ENCODE measurements at regions not wholly inside any gene's neighbourhood (a gene's known extent, or its start where the extent isn't known, plus 50 kb on each side); places are given as distances from the start of the nearest gene placed in this dataset.

DNA sequence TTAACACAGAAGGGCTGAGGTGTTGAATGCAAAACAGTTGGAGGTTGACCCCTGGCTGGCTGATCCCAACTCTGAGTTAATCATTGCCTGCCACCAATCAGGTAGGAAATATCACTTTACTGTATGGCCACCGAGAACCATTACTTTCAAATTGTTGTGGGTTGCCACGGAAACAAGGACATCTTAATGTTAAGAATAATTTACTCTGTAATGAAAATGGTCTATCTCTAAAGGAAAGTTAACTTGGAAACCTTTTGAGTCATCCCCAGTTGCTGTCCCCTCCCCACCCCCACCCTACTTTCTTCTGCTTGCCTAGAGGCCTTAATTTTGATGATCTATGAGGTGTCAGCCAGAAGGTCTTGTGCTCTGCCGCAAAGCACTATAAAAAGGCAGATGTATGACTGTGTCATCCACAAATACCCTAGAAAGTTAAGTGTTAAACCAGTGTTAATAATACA, 78.7 kb upstream of the SNRK start:
- peak; percentile 35 for DNase-seq

DNA sequence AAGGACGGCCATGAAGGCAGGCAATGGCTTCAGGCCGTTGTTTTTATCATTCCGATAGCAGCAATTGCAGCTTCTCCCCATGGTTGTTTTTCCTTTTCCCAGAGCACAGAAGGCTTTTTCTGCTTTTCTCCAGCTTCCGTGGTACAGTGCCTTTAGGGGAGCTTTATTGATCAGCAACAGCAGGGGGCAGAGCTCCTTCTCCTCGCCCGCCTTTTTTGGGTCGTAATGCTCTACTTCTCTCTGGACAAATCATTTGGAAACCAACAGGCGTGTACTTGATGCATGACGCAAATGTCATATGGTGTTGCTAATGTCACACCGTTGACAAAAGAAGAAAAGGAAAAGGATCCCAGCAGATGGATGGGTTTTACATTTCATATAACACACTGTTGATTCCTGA, 79.7 kb upstream of the SNRK start:
- no peak for DNase-seq

DNA sequence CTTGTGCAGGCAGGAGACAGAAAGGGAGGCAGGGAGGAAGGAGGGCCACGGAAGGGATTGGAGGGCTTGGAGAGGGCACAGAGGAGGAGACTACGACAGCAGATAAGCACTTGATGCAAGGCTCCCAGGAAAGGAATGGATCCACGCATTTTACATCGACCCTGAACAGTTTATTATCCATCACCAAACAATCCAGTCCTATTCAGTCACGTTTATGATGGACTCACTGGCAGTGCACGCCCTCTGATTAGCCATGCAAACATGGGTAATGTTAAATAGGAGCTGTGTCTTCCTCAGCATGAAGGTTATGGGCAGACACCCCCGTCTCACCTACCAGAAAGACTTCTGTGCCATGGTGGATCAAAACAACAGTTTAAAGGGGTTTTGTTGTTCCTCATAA, 80.2 kb upstream of the SNRK start:
- DNase-seq, result no peak

DNA sequence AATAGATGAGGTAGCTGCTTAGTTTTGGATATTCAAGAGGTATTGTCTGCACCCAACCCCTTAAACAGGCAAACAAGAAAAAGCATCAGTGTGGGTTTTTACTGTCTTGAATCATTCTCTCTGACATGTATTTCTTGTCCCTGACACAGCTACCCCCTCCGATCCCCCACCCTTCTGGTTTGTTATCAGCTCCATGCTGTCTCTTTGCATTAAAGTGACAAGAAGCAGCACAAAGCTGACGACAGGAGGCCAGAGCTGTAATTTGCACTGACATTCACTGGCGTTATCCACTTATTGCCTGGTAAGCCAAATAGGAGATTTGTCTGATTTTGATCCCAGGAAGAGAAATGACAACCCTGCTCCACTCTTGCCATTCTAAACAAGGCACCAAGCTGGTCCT, 83.3 kb upstream of the SNRK start:
- no peak for DNase-seq

DNA sequence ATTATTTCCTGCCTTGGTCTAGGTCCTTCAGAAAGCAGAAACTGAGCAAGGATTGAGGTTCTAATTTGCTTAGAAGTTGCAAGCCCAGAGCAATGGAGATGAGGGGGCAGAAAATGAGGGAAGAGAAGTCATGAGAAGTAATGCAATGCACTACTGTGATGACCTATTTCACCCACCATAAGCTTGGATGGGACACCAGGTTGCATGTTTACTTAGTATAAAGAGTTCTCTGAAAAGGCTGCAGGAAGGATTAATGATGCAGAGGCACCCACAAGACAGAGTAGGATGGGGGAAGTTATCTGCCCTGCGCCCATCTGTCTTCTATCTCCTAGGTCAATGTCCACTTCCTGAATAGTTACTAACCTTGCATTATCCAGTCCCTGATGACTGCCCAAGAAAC, 84.8 kb upstream of the SNRK start:
- no peak for DNase-seq

DNA sequence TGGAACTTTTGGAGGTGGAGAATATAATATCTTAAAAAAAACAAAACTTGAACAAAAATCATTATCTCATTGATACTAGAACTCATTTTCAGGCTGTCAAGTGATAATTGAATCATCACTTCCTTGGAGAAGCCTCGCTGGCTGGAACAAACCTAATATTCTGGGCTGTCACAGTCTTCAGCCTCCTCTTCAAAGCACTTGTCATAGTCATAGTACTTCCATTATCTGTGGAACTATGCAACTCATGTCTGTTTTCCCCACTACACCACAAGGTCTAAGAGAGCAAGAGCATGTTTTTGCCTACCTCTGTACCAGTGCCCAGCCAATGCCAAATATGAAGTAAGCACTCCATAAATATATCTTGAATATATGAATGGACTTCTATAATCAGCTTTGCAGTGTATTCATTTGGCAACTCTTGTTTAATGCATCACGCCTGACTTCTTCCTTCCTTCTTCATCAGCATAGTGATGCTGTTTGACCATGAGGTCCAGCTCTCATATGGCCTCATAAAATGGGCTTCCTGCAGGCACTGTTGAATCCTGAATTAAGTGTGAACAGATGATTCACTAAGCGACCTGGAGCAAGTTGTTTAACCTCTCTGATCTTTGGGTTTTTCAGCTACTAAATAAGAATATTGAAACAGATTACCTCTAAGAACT, 86.6 kb upstream of the SNRK start:
- DNase-seq, result no peak

DNA sequence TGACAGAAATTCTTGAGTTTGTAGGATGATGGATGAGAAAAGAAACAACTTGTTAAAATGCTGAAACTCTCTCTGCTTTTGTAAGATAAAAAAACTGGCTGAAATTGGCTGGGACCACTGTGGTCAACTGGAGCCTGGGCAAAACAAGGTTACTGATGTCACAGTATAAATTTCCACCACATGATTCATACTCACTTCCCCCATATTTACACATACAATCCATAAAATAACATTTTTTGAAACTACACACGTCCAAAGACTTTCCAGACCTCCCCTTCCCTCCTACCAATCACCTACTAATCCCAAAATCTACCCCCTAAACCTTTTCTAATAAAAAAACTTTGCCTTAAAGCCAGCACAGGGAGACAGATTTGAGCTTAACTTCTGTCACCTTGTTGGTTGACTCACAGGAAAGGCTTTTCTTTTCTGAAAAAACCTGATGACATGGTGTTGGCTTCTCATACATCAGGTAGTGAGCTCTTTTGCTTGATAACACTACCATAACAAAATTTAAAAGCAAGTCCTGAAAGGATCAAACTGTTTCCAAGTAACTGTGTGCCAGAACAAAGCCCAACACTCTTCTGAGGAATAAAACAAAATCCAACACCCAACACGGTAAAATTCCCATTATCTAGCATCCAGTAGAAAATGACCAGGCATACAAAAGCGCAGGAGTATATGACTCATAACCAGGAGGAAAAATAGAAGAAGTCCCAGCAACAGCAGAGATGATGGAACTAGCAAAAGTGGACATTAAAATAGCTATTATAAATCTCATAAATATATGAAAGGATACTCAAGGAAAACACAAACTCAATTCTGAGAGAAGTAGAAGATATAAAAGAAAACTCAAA, 87.3 kb upstream of the SNRK start:
- no peak for DNase-seq

DNA sequence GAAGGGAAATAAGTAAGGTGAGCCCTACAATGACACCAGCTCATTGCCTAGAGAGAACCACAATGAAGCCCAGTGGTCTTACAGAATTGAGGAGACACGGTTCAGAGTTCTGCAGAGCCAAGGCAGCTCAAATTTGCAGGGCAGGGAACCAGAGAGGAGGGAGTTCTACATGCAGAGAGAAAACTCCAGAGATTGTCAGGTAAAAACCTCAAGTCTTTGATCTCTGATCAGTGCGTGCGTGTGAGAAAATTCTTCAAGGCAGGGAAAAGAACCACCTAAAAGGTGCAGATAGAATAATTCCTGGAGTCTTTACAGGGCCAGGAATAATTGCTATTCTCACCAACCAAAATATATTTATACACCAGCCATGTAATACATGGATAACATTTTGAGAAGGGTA, 88.0 kb upstream of the SNRK start:
- no peak for DNase-seq

DNA sequence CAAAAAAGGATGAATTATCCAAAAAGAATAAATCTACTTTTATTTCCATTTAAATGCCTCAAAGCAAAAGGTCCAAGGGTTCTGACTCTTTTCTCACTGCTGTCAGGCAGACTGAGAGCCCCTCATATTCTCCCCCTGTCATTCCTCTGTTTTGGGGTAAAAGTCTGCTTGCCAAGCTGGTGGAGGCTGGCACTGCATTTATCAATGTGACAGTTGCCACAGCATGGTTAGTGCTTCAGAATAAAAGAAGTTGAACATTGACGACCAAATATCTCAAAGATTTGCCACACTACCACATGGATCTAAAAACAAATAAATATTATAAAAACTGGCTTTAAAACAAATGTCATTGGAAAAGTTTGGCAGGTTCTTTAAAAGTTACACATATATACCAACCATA, 89.2 kb upstream of the SNRK start:
- DNase-seq, result no peak

DNA sequence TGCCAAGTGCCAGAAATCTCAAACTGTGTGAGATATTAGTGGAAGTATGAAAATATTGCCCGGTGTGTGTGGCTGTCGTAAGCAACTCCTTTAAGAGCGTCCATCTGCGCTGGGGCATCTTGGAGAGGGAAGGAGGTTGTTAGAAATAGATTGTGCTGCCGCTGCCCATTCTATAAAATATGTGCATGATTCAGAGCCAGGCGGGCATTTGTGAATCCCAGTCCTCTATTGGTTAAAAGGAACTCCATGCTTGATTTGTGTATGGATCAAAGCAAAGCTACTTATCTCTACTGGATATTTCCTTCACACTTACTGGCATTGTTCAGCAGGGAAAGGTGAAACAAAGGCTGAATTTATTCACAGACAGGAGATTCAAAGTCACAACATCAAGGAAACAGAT, 89.6 kb upstream of the SNRK start:
- DNase-seq, result no peak

DNA sequence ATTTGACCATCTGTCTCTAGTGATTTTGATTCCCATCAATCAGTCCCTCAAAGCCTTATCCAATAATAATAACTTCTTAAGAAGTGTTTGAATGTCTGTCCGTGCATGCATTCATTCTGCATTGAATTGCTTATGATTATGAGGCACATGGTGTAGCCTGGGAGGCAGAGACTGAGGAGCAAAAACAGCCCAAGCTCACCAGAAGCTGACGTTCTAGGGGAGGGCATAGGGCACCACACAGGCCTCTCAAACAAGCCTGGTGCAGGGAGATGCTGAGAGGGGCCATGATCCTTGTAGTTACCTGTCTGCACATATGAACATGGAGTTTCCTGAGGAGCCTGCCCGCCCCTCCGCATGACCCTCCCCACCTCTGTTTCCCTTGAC, 89.2 kb upstream of the POMGNT2 start:
- DNase-seq, result no peak

DNA sequence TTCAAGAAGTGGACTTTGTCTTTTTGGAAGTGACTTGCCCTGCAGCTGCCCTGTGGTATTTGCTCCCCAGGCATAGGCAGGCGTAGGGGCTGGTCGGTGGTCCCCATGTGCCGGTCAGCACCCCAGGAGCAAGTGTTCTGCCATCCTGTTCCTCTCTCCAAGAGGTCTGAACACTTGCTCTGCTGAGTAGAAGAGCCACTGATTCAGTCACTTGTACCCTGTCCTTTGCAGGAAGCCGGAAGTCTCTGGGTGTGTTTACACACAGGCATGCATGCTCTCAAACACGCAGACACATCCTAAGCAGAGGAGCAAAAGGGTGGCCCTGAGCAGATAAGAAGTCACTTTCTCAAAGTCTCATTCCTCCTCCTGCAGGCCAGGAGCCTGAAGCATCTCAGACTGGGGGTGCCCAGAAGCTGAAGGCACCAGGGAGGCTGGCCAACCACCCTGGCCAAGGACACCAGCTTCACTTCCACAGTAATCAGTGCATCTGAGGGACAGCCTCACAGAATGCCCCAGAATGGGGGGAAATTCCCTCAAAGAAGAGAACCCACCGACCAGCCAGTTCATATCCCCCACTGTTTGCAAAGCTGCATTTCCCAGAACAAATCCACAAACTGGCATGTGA, 88.7 kb upstream of the POMGNT2 start:
- DNase-seq, result no peak

DNA sequence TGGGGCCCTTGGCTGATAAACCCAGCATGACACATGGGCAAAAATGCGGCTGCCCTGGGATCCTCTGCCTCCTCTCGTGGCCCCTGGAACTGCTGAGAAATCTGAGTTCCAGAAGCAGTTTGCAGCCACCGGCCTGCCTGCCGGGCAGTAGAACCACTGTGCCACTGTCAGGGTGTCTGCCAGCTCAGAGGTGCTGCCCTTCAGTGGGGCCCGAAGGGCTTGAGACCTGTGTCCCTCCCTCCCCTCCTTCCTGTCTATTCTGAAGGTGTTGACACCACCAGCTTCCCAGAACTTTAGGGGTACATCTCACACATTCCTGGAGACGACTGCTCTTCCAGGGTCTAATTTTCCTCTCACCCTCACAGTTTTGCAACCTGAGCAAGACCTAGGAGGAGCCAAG, 88.2 kb upstream of the POMGNT2 start:
- DNase-seq, result no peak

DNA sequence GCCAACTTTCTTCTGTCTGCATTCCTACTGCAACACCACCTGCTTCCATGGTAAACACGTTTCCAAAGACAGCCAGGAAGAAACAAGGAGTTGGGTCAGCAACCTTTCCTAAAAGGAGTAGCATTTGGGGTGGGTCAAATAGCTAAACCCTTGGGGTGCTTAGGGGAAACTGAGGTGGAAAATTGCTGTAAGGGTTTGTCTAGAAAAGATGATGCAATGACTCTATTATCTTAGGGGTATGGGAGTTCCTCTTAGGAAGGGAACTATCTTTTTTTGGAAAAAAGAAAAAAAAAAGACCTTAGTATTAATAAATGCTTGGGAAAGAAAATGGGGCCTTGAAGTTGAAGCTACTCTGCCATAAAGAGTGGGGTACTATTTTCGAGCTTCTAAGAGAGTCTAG, 86.1 kb upstream of the POMGNT2 start:
- DNase-seq, result no peak

DNA sequence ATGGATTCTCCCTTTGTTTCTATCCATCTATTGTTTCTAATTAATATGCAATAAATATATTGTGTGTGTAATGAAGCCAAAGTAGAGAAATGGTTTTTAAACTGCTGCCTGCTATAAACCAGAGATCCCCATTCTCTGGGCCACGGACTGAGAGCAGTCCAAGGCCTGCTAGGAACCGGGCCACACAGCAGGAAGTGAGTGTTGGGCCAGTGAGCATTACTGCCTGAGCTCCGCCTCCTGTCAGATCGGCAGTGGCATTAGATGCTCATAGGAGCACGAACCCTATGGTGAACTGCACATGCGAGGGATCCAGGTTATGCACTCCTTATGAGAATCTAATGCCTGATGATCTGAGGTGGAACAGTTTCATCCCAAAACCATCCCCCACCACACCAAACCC, 85.2 kb upstream of the POMGNT2 start:
- DNase-seq, result no peak

DNA sequence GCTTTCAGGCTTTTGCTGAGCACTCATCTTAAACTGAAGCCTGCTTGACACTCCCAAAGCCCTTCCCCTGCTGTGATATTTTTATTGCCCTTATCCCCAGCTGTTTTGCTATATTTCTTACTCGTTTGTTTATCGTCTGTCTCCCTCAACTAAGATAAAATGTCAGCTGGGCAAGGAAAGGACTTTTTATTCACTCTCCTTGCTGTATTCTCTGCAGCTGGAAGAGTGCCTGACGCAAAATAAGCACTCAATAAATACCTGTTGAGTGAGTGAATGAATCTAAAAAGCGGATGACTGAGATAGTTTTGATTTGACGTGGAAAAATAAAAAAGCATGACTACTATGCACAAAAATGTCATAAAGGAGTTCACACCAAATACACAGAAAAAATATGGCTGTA, 84.8 kb upstream of the POMGNT2 start:
- no peak for DNase-seq

DNA sequence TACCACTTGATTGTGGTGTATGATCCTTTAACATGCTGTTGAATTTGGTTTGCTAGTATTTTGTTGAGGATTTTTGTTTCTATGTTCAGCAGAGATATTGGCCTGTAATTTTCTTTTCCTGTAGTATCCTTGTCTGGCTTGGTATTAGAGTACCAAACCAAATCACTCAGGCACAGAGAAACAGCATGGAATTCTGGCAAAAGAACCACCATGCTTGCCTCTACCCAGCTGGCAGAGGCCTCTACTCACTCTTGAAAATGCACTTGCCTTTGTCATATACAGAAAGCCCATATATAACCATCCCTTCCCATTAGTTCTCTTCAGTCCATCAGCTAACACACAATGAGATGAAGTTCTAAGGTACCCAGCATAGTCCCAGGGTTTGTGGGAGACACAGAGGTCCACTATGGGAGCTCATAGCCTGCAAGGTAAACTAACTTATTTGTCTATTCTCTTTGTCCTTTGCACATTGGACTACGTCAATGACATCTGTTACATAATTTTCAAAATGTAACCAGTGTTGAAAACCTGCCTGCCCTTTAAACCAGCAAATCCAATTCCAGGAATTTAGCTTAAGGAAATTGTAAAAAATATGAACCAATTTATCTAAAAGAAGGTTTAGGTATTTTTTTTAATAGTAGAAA, 82.1 kb upstream of the POMGNT2 start:
- DNase-seq, result no peak

DNA sequence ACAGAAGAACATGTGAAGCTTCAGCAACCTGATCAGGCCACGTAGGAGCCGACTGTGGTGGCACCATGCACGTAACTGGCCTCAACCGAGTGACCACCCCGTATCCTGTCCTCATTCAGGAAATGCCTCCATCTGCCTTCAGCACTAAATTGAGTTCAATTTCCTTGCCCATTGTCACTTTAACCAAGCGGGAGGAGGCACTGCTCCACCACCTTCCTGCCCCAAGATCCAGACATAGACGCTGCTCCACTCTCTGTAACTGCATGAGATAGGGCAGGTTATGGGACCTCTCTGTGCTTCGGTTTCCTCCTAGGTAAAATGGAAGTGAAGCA, 80.1 kb upstream of the POMGNT2 start:
- no peak for DNase-seq

DNA sequence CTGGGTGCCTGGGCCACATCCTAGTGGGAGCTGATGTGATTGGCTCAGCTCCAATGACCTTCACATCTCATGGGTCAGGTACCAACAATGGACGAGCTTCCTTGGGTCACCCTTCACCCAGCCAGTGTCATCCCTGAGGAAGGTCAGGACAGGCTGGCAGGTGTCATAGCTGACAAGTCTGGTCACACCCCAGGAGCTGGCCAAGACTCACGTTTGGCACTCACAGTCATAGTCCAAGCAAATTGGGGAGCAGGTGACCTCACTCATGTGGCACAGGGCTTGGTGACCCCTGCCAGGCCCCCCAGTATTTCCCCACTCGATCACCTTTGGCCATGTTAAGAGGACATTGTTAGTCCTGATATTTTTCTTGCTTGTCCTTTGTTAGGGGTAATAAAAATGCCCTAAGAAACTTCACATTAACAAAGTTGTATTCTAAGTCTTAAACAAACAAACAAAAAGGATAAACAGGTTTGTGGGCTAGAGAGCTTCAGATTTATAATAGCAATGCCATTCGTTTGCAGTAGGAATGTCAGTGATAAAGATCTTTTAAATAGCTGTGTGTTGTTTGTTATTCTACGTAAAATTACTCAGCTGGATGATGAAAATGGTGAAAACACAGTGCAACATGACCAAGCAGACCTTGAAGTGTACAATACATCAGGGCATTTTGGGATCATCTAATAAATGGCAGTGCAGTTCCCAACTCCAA, 79.5 kb upstream of the POMGNT2 start:
- DNase-seq, result no peak

DNA sequence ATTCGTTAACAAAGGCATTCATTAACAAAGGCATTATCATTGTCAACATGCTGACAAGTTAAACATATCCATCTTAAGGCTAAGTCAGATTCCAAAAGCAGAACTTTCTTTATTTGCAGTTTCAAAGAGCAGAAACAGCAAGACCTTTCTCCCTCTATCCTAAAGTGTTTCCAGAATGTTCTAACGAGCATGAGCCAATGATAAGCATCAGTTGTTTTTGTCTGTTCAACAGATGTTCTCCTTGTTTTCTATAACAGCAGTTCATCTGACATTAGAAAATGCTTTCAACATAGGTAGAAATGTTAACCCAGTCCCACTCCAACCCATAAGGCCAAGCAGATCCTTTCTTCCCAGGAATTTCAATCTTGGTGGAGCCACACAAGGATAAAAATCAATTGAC, 77.6 kb upstream of the POMGNT2 start:
- no peak for DNase-seq

DNA sequence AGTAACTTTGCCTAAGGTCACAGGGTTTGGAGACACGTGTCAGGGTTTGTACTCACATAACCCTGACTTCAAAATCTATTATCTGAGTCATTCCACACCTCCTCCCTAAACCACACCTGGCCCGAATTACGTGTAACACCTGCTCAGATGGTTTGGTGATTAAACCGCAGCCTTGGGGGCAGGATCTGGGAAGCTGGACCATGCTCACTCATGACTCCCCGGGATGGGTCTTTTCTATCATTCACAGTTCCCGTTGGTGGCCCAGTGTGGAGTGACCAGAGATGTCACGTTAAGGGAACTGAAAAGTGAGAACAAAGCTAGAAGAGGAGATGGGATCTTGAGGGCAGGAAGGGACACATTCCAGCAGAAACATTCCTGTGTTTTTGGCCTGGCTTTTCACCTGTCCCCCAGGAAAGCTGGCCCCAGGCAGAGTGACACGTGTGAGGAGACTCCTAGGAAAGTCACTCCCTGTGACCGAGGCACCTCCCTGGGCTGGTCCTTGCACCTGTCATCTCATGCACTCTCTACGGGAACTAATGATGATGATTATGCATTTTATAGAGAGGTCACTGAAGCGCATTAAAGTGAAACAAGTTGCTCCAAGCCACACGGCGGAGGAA, 75.4 kb upstream of the POMGNT2 start:
- no peak for DNase-seq

DNA sequence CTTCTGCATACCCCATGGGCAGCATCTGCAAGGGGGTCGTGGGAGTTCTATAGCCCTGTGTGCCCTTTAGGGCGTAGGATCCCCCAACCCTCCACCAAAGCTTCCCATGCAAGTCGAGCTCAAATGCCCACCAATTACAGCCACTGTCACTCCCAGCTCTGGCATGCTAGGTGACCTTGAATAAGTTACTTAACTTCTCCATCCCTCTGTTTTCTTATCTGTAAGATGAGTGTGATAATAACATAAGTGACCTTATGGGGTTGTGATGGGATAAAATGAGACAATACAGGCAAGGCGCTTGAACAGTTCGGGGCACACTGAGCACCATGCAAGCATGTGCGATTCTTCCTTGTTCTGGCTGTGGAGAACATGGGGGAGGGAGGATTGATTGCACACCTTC, 74.8 kb upstream of the POMGNT2 start:
- no peak for DNase-seq

Measured in renal pelvis (tissue), 1 donor.